Body of pancreas (tissue), 4 donors: ENCODE measurements at regions not wholly inside any gene's neighbourhood (a gene's known extent, or its start where the extent isn't known, plus 50 kb on each side); places are given as distances from the start of the nearest gene placed in this dataset.

ENCODE experiments used
- CTCF ChIP-seq, 7 experiments: fragments of 450-650 bp in 4 of 7; fragments of 200-600 bp in 3 of 7; sonication (generic) in 3 of 7; IDR thresholded peaks; one replicate each; pipeline ENCODE4 v1.5.1; 2016 to 2019; ENCODE audit warnings: antibody characterized with exemption in 7 of 7
- POLR2A ChIP-seq, 3 donors: fragments of 450-650 bp; IDR thresholded peaks; one replicate each; pipeline ENCODE4 v1.6.1; 2016; ENCODE audit warnings: antibody characterized with exemption in 3 of 3, mild to moderate bottlenecking in 2 of 3

- TF ChIP-seq CTCF (IDR thresholded peaks at IDR 0.05) (no peak), POLR2A (IDR thresholded peaks at IDR 0.05) (no peak)
These were observed 151.0 kb upstream of the RAB4A start for GRCh38 chr1:229119876-229120275.
